ENCODE measurements at regions not wholly inside any gene's neighbourhood (a gene's known extent, or its start where the extent isn't known, plus 50 kb on each side); places are given as distances from the start of the nearest gene placed in this dataset.

DNA sequence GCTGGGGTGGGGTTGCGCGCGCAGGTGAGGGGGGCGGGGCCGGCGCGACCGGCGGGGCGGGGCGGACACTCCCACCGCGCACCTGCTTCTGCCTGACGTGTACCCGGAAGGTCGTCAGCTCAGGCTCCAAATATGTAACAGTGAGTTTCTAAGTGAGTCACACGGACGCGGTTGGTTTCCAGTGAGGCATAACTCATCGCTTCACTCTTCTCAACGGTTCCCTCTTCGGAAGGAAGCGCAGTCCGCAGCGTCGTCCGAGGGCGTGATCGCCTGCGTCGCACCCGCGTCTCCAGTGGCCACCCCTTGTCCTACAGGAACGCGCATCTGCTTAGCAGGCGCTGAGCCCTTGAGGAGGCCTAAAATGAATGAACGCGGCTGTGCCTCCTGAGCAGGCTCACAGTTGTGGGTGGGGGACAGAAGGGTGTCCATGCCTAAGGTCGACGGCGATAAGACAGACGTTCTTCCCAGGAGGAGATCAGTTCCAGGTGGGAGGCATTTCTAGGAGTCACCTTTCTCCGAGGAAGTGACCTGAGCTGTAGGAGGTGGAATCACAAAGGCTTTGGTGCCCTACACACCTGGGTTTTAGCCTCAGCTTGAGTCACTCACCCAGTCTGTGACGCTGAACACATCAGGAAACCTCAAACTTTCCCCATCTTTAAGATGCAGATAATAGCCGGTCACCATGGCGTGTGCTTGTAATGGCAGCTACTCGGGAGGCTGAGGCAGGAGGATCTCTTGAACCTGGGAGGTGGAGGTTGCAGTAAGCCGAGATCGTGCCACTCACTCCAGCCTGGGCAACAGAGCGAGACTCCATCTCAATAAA lies 50.9 kb upstream of the EZR start (continued):
- TF ChIP-seq, protein P1, sequence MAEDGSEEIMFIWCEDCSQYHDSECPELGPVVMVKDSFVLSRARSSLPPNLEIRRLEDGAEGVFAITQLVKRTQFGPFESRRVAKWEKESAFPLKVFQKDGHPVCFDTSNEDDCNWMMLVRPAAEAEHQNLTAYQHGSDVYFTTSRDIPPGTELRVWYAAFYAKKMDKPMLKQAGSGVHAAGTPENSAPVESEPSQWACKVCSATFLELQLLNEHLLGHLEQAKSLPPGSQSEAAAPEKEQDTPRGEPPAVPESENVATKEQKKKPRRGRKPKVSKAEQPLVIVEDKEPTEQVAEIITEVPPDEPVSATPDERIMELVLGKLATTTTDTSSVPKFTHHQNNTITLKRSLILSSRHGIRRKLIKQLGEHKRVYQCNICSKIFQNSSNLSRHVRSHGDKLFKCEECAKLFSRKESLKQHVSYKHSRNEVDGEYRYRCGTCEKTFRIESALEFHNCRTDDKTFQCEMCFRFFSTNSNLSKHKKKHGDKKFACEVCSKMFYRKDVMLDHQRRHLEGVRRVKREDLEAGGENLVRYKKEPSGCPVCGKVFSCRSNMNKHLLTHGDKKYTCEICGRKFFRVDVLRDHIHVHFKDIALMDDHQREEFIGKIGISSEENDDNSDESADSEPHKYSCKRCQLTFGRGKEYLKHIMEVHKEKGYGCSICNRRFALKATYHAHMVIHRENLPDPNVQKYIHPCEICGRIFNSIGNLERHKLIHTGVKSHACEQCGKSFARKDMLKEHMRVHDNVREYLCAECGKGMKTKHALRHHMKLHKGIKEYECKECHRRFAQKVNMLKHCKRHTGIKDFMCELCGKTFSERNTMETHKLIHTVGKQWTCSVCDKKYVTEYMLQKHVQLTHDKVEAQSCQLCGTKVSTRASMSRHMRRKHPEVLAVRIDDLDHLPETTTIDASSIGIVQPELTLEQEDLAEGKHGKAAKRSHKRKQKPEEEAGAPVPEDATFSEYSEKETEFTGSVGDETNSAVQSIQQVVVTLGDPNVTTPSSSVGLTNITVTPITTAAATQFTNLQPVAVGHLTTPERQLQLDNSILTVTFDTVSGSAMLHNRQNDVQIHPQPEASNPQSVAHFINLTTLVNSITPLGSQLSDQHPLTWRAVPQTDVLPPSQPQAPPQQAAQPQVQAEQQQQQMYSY (CRISPR knock-in tag; IDR thresholded peaks at IDR 0.05) = 0 out of 2 replicates have a peak, but pooled peaks have one; percentile 40
- no peak for TF ChIP-seq NFYA (IDR thresholded peaks at IDR 0.05; ENCODE audit: borderline replicate concordance, low read depth, low read length)
- peak; percentile 46; the same call in 1 of the 2 replicates for TF ChIP-seq SMARCA5 (IDR thresholded peaks at IDR 0.05)
- TF ChIP-seq, protein P2, sequence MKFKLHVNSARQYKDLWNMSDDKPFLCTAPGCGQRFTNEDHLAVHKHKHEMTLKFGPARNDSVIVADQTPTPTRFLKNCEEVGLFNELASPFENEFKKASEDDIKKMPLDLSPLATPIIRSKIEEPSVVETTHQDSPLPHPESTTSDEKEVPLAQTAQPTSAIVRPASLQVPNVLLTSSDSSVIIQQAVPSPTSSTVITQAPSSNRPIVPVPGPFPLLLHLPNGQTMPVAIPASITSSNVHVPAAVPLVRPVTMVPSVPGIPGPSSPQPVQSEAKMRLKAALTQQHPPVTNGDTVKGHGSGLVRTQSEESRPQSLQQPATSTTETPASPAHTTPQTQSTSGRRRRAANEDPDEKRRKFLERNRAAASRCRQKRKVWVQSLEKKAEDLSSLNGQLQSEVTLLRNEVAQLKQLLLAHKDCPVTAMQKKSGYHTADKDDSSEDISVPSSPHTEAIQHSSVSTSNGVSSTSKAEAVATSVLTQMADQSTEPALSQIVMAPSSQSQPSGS (IDR thresholded peaks at IDR 0.05; ENCODE audit: low read length) = peak; percentile 48; the same call in 1 of the 2 replicates
- TF ChIP-seq ZSCAN29 (IDR thresholded peaks at IDR 0.05) = no peak
- TF ChIP-seq NFXL1 (IDR thresholded peaks at IDR 0.05; ENCODE audit: borderline replicate concordance) = no peak
- no peak for TF ChIP-seq YBX1 (IDR thresholded peaks at IDR 0.05)
- TF ChIP-seq, protein P3, sequence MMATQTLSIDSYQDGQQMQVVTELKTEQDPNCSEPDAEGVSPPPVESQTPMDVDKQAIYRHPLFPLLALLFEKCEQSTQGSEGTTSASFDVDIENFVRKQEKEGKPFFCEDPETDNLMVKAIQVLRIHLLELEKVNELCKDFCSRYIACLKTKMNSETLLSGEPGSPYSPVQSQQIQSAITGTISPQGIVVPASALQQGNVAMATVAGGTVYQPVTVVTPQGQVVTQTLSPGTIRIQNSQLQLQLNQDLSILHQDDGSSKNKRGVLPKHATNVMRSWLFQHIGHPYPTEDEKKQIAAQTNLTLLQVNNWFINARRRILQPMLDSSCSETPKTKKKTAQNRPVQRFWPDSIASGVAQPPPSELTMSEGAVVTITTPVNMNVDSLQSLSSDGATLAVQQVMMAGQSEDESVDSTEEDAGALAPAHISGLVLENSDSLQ (IDR thresholded peaks at IDR 0.05) = peak; percentile 64
- peak; percentile 88 for TF ChIP-seq NBN (IDR thresholded peaks at IDR 0.05)
- TF ChIP-seq TBL1XR1 (IDR thresholded peaks at IDR 0.05; ENCODE audit: low read depth, low read length) = no peak
- TF ChIP-seq TCF12 (IDR thresholded peaks at IDR 0.05; ENCODE audit: low read depth, low read length) = peak; percentile 56; the same call in 1 of the 2 replicates
- TF ChIP-seq JUNB (IDR thresholded peaks at IDR 0.05) = peak; percentile 79
- TF ChIP-seq, protein P4, sequence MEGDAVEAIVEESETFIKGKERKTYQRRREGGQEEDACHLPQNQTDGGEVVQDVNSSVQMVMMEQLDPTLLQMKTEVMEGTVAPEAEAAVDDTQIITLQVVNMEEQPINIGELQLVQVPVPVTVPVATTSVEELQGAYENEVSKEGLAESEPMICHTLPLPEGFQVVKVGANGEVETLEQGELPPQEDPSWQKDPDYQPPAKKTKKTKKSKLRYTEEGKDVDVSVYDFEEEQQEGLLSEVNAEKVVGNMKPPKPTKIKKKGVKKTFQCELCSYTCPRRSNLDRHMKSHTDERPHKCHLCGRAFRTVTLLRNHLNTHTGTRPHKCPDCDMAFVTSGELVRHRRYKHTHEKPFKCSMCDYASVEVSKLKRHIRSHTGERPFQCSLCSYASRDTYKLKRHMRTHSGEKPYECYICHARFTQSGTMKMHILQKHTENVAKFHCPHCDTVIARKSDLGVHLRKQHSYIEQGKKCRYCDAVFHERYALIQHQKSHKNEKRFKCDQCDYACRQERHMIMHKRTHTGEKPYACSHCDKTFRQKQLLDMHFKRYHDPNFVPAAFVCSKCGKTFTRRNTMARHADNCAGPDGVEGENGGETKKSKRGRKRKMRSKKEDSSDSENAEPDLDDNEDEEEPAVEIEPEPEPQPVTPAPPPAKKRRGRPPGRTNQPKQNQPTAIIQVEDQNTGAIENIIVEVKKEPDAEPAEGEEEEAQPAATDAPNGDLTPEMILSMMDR (IDR thresholded peaks at IDR 0.05 in 2 of 3, conservative IDR thresholded peaks at IDR 0.05 in 1 of 3; ENCODE audit: control insufficient read depth in 2 of 3, extremely low read depth in 1 of 3, insufficient read depth in 1 of 3, low read depth in 3 of 3, low read length in 3 of 3) = peak; percentile 10 to 43 (median 34); a peak in 4 of 6 replicates
- TF ChIP-seq, protein P5, sequence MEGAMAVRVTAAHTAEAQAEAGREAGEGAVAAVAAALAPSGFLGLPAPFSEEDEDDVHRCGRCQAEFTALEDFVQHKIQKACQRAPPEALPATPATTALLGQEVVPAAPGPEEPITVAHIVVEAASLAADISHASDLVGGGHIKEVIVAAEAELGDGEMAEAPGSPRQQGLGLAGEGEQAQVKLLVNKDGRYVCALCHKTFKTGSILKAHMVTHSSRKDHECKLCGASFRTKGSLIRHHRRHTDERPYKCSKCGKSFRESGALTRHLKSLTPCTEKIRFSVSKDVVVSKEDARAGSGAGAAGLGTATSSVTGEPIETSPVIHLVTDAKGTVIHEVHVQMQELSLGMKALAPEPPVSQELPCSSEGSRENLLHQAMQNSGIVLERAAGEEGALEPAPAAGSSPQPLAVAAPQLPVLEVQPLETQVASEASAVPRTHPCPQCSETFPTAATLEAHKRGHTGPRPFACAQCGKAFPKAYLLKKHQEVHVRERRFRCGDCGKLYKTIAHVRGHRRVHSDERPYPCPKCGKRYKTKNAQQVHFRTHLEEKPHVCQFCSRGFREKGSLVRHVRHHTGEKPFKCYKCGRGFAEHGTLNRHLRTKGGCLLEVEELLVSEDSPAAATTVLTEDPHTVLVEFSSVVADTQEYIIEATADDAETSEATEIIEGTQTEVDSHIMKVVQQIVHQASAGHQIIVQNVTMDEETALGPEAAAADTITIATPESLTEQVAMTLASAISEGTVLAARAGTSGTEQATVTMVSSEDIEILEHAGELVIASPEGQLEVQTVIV (IDR thresholded peaks at IDR 0.05; ENCODE audit: borderline replicate concordance, partially characterized antibody) = peak; percentile 44
- TF ChIP-seq, protein P6, sequence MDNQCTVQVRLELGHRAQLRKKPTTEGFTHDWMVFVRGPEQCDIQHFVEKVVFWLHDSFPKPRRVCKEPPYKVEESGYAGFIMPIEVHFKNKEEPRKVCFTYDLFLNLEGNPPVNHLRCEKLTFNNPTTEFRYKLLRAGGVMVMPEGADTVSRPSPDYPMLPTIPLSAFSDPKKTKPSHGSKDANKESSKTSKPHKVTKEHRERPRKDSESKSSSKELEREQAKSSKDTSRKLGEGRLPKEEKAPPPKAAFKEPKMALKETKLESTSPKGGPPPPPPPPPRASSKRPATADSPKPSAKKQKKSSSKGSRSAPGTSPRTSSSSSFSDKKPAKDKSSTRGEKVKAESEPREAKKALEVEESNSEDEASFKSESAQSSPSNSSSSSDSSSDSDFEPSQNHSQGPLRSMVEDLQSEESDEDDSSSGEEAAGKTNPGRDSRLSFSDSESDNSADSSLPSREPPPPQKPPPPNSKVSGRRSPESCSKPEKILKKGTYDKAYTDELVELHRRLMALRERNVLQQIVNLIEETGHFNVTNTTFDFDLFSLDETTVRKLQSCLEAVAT (IDR thresholded peaks at IDR 0.05) = peak; percentile 89
- TF ChIP-seq GATAD2B (conservative IDR thresholded peaks at IDR 0.05; ENCODE audit: low read depth) = peak; percentile 57; the same call in 1 of the 2 replicates
- no peak for TF ChIP-seq RCOR1 (conservative IDR thresholded peaks at IDR 0.05; ENCODE audit: low read depth, low read length)
